ENCODE measurements at regions not wholly inside any gene's neighbourhood (a gene's known extent, or its start where the extent isn't known, plus 50 kb on each side); places are given as distances from the start of the nearest gene placed in this dataset.

DNA sequence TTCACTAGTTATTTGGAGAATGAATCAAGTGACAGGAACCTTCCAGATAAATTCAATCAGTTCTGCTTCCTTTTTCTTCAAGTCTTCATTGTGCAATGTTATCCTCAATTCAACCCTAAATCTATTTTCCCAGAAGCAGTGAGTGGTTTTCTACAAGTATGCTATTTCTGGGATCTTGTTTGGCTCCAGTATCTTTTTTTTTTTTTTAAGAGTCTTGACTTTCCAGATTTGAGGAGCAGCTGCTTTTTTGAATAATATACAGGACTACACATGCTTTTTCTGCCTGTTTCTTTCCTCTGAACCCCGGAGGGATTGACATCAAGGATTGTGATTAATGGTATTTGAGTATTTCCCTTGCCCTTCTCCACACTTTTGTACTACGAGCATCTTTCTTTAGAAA lies 339.2 kb upstream of the JAG1 start:
- no peak for TF ChIP-seq RAD21 (IDR thresholded peaks at IDR 0.05; ENCODE audit: insufficient read depth, low read depth, low read length)
- TF ChIP-seq, protein P1, sequence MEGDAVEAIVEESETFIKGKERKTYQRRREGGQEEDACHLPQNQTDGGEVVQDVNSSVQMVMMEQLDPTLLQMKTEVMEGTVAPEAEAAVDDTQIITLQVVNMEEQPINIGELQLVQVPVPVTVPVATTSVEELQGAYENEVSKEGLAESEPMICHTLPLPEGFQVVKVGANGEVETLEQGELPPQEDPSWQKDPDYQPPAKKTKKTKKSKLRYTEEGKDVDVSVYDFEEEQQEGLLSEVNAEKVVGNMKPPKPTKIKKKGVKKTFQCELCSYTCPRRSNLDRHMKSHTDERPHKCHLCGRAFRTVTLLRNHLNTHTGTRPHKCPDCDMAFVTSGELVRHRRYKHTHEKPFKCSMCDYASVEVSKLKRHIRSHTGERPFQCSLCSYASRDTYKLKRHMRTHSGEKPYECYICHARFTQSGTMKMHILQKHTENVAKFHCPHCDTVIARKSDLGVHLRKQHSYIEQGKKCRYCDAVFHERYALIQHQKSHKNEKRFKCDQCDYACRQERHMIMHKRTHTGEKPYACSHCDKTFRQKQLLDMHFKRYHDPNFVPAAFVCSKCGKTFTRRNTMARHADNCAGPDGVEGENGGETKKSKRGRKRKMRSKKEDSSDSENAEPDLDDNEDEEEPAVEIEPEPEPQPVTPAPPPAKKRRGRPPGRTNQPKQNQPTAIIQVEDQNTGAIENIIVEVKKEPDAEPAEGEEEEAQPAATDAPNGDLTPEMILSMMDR (IDR thresholded peaks at IDR 0.05 in 2 of 3, conservative IDR thresholded peaks at IDR 0.05 in 1 of 3; ENCODE audit: control insufficient read depth in 2 of 3, extremely low read depth in 1 of 3, insufficient read depth in 1 of 3, low read depth in 3 of 3, low read length in 3 of 3) = no peak

Measured in GM12878 (cell line).